ENCODE measurements at regions not wholly inside any gene's neighbourhood (a gene's known extent, or its start where the extent isn't known, plus 50 kb on each side); places are given as distances from the start of the nearest gene placed in this dataset.
"Not testable (repeated sequence)": the region's sequence is repeated elsewhere in the genome, so short reads cannot be mapped to it uniquely, and the experiment has no call there.

- no peak for DNase-seq (ENCODE audit: low read depth)
Observed at GRCh38 chr13:50412046-50412617, 396.9 kb downstream of the KCNRG start.

- DNase-seq (ENCODE audit: low read depth): no peak
Observed at GRCh38 chr13:50414640-50415039, 399.4 kb downstream of the KCNRG start.

GRCh38 chr13:50415428-50415827 lies 400.2 kb downstream of the KCNRG start:
- no peak for DNase-seq (ENCODE audit: low read depth)

- peak; percentile 61 for DNase-seq (ENCODE audit: low read depth)
Observed at GRCh38 chr13:50417597-50417996, 402.4 kb downstream of the KCNRG start.

- DNase-seq (ENCODE audit: low read depth): no peak
Observed at GRCh38 chr13:50419331-50419865, 404.2 kb downstream of the KCNRG start.

- no peak for DNase-seq (ENCODE audit: low read depth)
Observed at GRCh38 chr13:50419896-50420295, 404.7 kb downstream of the KCNRG start.

GRCh38 chr13:50420718-50421472 lies 405.7 kb downstream of the KCNRG start:
- no peak for DNase-seq (ENCODE audit: low read depth)

- no peak for DNase-seq (ENCODE audit: low read depth)
Observed at GRCh38 chr13:50421473-50422130, 406.4 kb downstream of the KCNRG start.

- DNase-seq (ENCODE audit: low read depth): no peak
Observed at GRCh38 chr13:50422181-50423148, 407.2 kb downstream of the KCNRG start.

GRCh38 chr13:50424993-50425392 lies 409.7 kb downstream of the KCNRG start:
- DNase-seq (ENCODE audit: low read depth): no peak

- DNase-seq (ENCODE audit: low read depth): no peak
Observed at GRCh38 chr13:50425772-50426171, 410.5 kb downstream of the KCNRG start.

GRCh38 chr13:50426927-50427326 lies 411.7 kb downstream of the KCNRG start:
- DNase-seq (ENCODE audit: low read depth): no peak

- DNase-seq (ENCODE audit: low read depth): not testable (repeated sequence)
Observed at GRCh38 chr13:50427511-50427910, 412.3 kb downstream of the KCNRG start.

GRCh38 chr13:50428183-50428877 lies 413.1 kb downstream of the KCNRG start:
- DNase-seq (ENCODE audit: low read depth): peak; percentile 88

GRCh38 chr13:50435011-50435410 lies 408.5 kb downstream of the DLEU7 start:
- no peak for DNase-seq (ENCODE audit: low read depth)

GRCh38 chr13:50437252-50437651 lies 406.2 kb downstream of the DLEU7 start:
- no peak for DNase-seq (ENCODE audit: low read depth)

GRCh38 chr13:50438351-50438750 lies 405.1 kb downstream of the DLEU7 start:
- no peak for DNase-seq (ENCODE audit: low read depth)

- no peak for DNase-seq (ENCODE audit: low read depth)
Observed at GRCh38 chr13:50441130-50441529, 402.4 kb downstream of the DLEU7 start.

GRCh38 chr13:50444726-50445125 lies 398.8 kb downstream of the DLEU7 start:
- DNase-seq (ENCODE audit: low read depth): no peak

- DNase-seq (ENCODE audit: low read depth): no peak
Observed at GRCh38 chr13:50446611-50447010, 396.9 kb downstream of the DLEU7 start.

Data from myocyte (in vitro differentiated cells).